GM23338 (cell line): ENCODE measurements at regions not wholly inside any gene's neighbourhood (a gene's known extent, or its start where the extent isn't known, plus 50 kb on each side); places are given as distances from the start of the nearest gene placed in this dataset.

ENCODE experiments used
- ATAC-seq: fragments of 200-7000 bp; cut with Tn5 transposase; 3 replicates; pipeline ENCODE4 v1.9.1; 2020
- DNase-seq: peaks from one replicate; pipeline ENCODE4 v3.0.0-alpha.2; 2015; ENCODE audit warnings: low spot score
- H2AFZ ChIP-seq: fragments of 200-600 bp; sonication (generic); 2 replicates; pipeline ENCODE4 v1.8.0; 2016; ENCODE audit warnings: antibody characterized with exemption, mild to moderate bottlenecking, moderate library complexity
- H3F3A ChIP-seq: fragments of 200-600 bp; sonication (generic); replicated peaks from 2 replicates; pipeline ENCODE4 v1.8.0; 2017; ENCODE audit warnings: antibody characterized with exemption, mixed run types, low read depth
- H3K27ac ChIP-seq: fragments of 200-600 bp; sonication (generic); 2 replicates; pipeline ENCODE4 v1.6.1; 2016; ENCODE audit warnings: low read depth
- H3K27me3 ChIP-seq: fragments of 200-600 bp; sonication (generic); 2 replicates; pipeline ENCODE4 v1.8.0; 2016; ENCODE audit warnings: mild to moderate bottlenecking, mixed run types, moderate library complexity; ENCODE audit not compliant: insufficient read depth
- H3K36me3 ChIP-seq: fragments of 200-600 bp; sonication (generic); 2 replicates; pipeline ENCODE4 v1.8.0; 2016; ENCODE audit warnings: mild to moderate bottlenecking; ENCODE audit not compliant: insufficient read depth
- H3K4me1 ChIP-seq: fragments of 200-600 bp; sonication (generic); 2 replicates; pipeline ENCODE4 v1.8.0; 2016; ENCODE audit warnings: mild to moderate bottlenecking, moderate library complexity; ENCODE audit not compliant: insufficient read depth
- H3K4me2 ChIP-seq: fragments of 200-600 bp; sonication (generic); 2 replicates; pipeline ENCODE4 v1.7.1; 2017; ENCODE audit warnings: mixed run types
- H3K4me3 ChIP-seq: fragments of 200-600 bp; sonication (generic); 2 replicates; pipeline ENCODE4 v1.6.1; 2016; ENCODE audit warnings: mixed run types
- H3K79me2 ChIP-seq: fragments of 200-600 bp; sonication (generic); replicated peaks from 2 replicates; pipeline ENCODE4 v1.8.0; 2017; ENCODE audit warnings: mild to moderate bottlenecking; ENCODE audit not compliant: insufficient read depth
- H3K9me2 ChIP-seq: fragments of 200-600 bp; sonication (generic); 2 replicates; pipeline ENCODE4 v1.8.0; 2017; ENCODE audit not compliant: insufficient read depth
- H4K20me1 ChIP-seq: fragments of 200-600 bp; sonication (generic); replicated peaks from 2 replicates; pipeline ENCODE4 v1.8.0; 2017; ENCODE audit warnings: mild to moderate bottlenecking; ENCODE audit not compliant: insufficient read depth
- H3K27ac Mint-ChIP-seq: 2 replicates; pipeline ENCODE4 v1.8.0; 2020; ENCODE audit warnings: inconsistent platforms, mild to moderate bottlenecking, moderate library complexity, mixed read lengths
- H3K27me3 Mint-ChIP-seq: 3 replicates; pipeline ENCODE4 v1.8.0; 2022; ENCODE audit warnings: low read depth, mild to moderate bottlenecking, moderate library complexity, mixed read lengths, inconsistent platforms; ENCODE audit not compliant: insufficient read depth, poor library complexity
- H3K36me3 Mint-ChIP-seq: 3 replicates; pipeline ENCODE4 v1.8.0; 2021; ENCODE audit warnings: low read depth, mild to moderate bottlenecking, inconsistent platforms, moderate library complexity, mixed read lengths
- H3K4me1 Mint-ChIP-seq: 3 replicates; pipeline ENCODE4 v1.8.0; 2020; ENCODE audit warnings: mild to moderate bottlenecking, inconsistent platforms, mixed read lengths
- H3K4me3 Mint-ChIP-seq: 3 replicates; pipeline ENCODE4 v1.8.0; 2021; ENCODE audit warnings: moderate library complexity, mild to moderate bottlenecking, inconsistent platforms, mixed read lengths
- H3K9me3 Mint-ChIP-seq: 3 replicates; pipeline ENCODE4 v1.8.0; 2020; ENCODE audit warnings: moderate library complexity, mild to moderate bottlenecking, inconsistent platforms, mixed read lengths
- CREB1 ChIP-seq: fragments of 250-450 bp; sonication (Bioruptor Pico); IDR thresholded peaks from 2 replicates; pipeline ENCODE4 v1.5.0; 2020; ENCODE audit warnings: low read depth, mild to moderate bottlenecking, moderate library complexity
- EZH2 ChIP-seq: fragments of 200-600 bp; sonication (generic); IDR thresholded peaks from one replicate; pipeline ENCODE4 v1.8.0; 2017; ENCODE audit warnings: antibody characterized with exemption, mild to moderate bottlenecking, low read depth; ENCODE audit not compliant: unreplicated experiment
- EZH2phosphoT487 ChIP-seq: fragments of 200-600 bp; sonication (generic); IDR thresholded peaks from one replicate; pipeline ENCODE4 v1.8.1; 2018; ENCODE audit warnings: antibody characterized with exemption; ENCODE audit not compliant: unreplicated experiment
- JUNB ChIP-seq: IDR thresholded peaks from one replicate; pipeline ENCODE4 v1.6.1; 2016; ENCODE audit warnings: antibody characterized with exemption; ENCODE audit not compliant: unreplicated experiment
- NANOG ChIP-seq: IDR thresholded peaks from 2 replicates; pipeline ENCODE4 v1.6.1; 2016; ENCODE audit warnings: antibody characterized with exemption, borderline replicate concordance
- POLR2AphosphoS5 ChIP-seq: IDR thresholded peaks from 2 replicates; pipeline ENCODE4 v1.6.1; 2016; ENCODE audit warnings: antibody characterized with exemption, low read depth
- STAT1 ChIP-seq: IDR thresholded peaks from one replicate; pipeline ENCODE4 v1.6.1; 2016; ENCODE audit warnings: antibody characterized with exemption; ENCODE audit not compliant: unreplicated experiment
- ZNF114 ChIP-seq: fragments of 250-450 bp; sonication (Bioruptor Pico); IDR thresholded peaks from 2 replicates; pipeline ENCODE4 v1.5.0; 2020; ENCODE audit warnings: mild to moderate bottlenecking, moderate library complexity
- ZNF331 ChIP-seq: fragments of 250-450 bp; sonication (Bioruptor Pico); IDR thresholded peaks from 2 replicates; pipeline ENCODE4 v1.5.0; 2020; ENCODE audit warnings: low read depth, mild to moderate bottlenecking, moderate library complexity
- TF ChIP-seq, protein P1 (sequence below): fragments of 250-450 bp; sonication (Bioruptor Pico); IDR thresholded peaks from 2 replicates; pipeline ENCODE4 v1.5.0; 2020; ENCODE audit warnings: mild to moderate bottlenecking, moderate library complexity
- TF ChIP-seq, protein P2 (sequence below), 2 experiments: fragments of 200-600 bp in 1 of 2; sonication (generic) in 1 of 2; conservative IDR thresholded peaks; 2 replicates each; pipeline versions ENCODE4 v1.5.1 to v1.6.1; 2016 to 2017; ENCODE audit warnings: antibody characterized with exemption in 2 of 2, low read depth in 2 of 2, mild to moderate bottlenecking in 2 of 2, moderate library complexity in 1 of 2
- TF ChIP-seq, protein P3 (sequence below): IDR thresholded peaks from 2 replicates; pipeline ENCODE4 v1.6.1; 2016; ENCODE audit warnings: antibody characterized with exemption
- TF ChIP-seq, protein P4 (sequence below): IDR thresholded peaks from one replicate; pipeline ENCODE4 v1.6.1; 2018; ENCODE audit warnings: antibody characterized with exemption; ENCODE audit not compliant: unreplicated experiment

DNA sequence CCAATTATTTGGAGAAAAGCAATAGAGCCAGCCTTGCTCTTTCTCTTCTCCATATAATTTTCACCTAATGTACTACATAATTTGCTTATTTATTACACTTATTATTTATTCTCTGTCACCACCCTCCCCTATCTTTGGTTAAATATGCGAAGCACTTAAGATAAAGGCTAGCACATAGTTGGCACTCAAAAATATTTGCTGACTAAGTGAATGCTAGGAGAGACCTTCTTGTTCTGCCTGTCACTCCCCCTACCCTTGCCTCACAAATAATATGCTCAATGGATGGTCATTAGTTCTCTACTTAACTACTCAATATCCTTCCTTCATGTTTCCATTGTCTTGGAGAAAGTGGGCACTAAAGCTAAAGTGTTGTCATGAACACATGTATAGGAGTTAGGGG lies 139.7 kb upstream of the ZC3H11B start:
- H3K4me3 ChIP-seq, result no peak overlapping the region
- TF ChIP-seq STAT1 (no peak), NANOG (no peak), EZH2 (no peak), ZNF331 (CRISPR knock-in tag) (no peak), ZNF114 (CRISPR knock-in tag) (no peak), POLR2AphosphoS5 (no peak), JUNB (no peak), EZH2phosphoT487 (no peak), CREB1 (CRISPR knock-in tag) (no peak)
- TF ChIP-seq, protein P1, sequence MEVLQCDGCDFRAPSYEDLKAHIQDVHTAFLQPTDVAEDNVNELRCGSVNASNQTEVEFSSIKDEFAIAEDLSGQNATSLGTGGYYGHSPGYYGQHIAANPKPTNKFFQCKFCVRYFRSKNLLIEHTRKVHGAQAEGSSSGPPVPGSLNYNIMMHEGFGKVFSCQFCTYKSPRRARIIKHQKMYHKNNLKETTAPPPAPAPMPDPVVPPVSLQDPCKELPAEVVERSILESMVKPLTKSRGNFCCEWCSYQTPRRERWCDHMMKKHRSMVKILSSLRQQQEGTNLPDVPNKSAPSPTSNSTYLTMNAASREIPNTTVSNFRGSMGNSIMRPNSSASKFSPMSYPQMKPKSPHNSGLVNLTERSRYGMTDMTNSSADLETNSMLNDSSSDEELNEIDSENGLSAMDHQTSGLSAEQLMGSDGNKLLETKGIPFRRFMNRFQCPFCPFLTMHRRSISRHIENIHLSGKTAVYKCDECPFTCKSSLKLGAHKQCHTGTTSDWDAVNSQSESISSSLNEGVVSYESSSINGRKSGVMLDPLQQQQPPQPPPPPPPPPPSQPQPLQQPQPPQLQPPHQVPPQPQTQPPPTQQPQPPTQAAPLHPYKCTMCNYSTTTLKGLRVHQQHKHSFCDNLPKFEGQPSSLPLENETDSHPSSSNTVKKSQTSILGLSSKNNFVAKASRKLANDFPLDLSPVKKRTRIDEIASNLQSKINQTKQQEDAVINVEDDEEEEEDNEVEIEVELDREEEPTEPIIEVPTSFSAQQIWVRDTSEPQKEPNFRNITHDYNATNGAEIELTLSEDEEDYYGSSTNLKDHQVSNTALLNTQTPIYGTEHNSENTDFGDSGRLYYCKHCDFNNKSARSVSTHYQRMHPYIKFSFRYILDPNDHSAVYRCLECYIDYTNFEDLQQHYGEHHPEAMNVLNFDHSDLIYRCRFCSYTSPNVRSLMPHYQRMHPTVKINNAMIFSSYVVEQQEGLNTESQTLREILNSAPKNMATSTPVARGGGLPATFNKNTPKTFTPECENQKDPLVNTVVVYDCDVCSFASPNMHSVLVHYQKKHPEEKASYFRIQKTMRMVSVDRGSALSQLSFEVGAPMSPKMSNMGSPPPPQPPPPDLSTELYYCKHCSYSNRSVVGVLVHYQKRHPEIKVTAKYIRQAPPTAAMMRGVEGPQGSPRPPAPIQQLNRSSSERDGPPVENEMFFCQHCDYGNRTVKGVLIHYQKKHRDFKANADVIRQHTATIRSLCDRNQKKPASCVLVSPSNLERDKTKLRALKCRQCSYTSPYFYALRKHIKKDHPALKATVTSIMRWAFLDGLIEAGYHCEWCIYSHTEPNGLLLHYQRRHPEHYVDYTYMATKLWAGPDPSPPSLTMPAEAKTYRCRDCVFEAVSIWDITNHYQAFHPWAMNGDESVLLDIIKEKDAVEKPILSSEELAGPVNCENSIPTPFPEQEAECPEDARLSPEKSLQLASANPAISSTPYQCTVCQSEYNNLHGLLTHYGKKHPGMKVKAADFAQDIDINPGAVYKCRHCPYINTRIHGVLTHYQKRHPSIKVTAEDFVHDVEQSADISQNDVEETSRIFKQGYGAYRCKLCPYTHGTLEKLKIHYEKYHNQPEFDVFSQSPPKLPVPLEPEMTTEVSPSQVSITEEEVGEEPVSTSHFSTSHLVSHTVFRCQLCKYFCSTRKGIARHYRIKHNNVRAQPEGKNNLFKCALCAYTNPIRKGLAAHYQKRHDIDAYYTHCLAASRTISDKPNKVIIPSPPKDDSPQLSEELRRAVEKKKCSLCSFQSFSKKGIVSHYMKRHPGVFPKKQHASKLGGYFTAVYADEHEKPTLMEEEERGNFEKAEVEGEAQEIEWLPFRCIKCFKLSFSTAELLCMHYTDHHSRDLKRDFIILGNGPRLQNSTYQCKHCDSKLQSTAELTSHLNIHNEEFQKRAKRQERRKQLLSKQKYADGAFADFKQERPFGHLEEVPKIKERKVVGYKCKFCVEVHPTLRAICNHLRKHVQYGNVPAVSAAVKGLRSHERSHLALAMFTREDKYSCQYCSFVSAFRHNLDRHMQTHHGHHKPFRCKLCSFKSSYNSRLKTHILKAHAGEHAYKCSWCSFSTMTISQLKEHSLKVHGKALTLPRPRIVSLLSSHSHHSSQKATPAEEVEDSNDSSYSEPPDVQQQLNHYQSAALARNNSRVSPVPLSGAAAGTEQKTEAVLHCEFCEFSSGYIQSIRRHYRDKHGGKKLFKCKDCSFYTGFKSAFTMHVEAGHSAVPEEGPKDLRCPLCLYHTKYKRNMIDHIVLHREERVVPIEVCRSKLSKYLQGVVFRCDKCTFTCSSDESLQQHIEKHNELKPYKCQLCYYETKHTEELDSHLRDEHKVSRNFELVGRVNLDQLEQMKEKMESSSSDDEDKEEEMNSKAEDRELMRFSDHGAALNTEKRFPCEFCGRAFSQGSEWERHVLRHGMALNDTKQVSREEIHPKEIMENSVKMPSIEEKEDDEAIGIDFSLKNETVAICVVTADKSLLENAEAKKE (CRISPR knock-in tag), result no peak
- TF ChIP-seq, protein P2, sequence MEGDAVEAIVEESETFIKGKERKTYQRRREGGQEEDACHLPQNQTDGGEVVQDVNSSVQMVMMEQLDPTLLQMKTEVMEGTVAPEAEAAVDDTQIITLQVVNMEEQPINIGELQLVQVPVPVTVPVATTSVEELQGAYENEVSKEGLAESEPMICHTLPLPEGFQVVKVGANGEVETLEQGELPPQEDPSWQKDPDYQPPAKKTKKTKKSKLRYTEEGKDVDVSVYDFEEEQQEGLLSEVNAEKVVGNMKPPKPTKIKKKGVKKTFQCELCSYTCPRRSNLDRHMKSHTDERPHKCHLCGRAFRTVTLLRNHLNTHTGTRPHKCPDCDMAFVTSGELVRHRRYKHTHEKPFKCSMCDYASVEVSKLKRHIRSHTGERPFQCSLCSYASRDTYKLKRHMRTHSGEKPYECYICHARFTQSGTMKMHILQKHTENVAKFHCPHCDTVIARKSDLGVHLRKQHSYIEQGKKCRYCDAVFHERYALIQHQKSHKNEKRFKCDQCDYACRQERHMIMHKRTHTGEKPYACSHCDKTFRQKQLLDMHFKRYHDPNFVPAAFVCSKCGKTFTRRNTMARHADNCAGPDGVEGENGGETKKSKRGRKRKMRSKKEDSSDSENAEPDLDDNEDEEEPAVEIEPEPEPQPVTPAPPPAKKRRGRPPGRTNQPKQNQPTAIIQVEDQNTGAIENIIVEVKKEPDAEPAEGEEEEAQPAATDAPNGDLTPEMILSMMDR (conservative IDR thresholded peaks at IDR 0.05; ENCODE audit: low read depth in 2 of 2), result no peak
- TF ChIP-seq, protein P3, sequence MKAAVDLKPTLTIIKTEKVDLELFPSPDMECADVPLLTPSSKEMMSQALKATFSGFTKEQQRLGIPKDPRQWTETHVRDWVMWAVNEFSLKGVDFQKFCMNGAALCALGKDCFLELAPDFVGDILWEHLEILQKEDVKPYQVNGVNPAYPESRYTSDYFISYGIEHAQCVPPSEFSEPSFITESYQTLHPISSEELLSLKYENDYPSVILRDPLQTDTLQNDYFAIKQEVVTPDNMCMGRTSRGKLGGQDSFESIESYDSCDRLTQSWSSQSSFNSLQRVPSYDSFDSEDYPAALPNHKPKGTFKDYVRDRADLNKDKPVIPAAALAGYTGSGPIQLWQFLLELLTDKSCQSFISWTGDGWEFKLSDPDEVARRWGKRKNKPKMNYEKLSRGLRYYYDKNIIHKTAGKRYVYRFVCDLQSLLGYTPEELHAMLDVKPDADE, result no peak
- TF ChIP-seq, protein P4, sequence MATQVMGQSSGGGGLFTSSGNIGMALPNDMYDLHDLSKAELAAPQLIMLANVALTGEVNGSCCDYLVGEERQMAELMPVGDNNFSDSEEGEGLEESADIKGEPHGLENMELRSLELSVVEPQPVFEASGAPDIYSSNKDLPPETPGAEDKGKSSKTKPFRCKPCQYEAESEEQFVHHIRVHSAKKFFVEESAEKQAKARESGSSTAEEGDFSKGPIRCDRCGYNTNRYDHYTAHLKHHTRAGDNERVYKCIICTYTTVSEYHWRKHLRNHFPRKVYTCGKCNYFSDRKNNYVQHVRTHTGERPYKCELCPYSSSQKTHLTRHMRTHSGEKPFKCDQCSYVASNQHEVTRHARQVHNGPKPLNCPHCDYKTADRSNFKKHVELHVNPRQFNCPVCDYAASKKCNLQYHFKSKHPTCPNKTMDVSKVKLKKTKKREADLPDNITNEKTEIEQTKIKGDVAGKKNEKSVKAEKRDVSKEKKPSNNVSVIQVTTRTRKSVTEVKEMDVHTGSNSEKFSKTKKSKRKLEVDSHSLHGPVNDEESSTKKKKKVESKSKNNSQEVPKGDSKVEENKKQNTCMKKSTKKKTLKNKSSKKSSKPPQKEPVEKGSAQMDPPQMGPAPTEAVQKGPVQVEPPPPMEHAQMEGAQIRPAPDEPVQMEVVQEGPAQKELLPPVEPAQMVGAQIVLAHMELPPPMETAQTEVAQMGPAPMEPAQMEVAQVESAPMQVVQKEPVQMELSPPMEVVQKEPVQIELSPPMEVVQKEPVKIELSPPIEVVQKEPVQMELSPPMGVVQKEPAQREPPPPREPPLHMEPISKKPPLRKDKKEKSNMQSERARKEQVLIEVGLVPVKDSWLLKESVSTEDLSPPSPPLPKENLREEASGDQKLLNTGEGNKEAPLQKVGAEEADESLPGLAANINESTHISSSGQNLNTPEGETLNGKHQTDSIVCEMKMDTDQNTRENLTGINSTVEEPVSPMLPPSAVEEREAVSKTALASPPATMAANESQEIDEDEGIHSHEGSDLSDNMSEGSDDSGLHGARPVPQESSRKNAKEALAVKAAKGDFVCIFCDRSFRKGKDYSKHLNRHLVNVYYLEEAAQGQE, result no peak
- Mint-ChIP-seq H3K4me3 (no peak overlapping the region), H3K9me3 (no peaks in the 10 kb centered on the region), H3K27ac (no peak overlapping the region), H3K36me3 (no peaks in the 10 kb centered on the region), H3K4me1 (no peaks in the 10 kb centered on the region; the same call in 2 of the 3 replicates), H3K27me3 (peaks cover 3% of the 10 kb centered on the region)
- H3K9me2 ChIP-seq, result peaks cover 12% of the 10 kb centered on the region
- H4K20me1 ChIP-seq, result no peaks in the 10 kb centered on the region
- H3F3A ChIP-seq, result no peaks in the 10 kb centered on the region
- ATAC-seq, result no peak
- no peaks in the 10 kb centered on the region for H3K27me3 ChIP-seq
- H3K4me1 ChIP-seq, result no peaks in the 10 kb centered on the region
- no peaks in the 10 kb centered on the region for H3K36me3 ChIP-seq
- H2AFZ ChIP-seq, result no peak overlapping the region
- H3K4me2 ChIP-seq, result no peak overlapping the region
- no peaks in the 10 kb centered on the region for H3K79me2 ChIP-seq
- no peak for DNase-seq
- H3K27ac ChIP-seq, result no peak overlapping the region
